ENCODE measurements at regions not wholly inside any gene's neighbourhood (a gene's known extent, or its start where the extent isn't known, plus 50 kb on each side); places are given as distances from the start of the nearest gene placed in this dataset.

DNA sequence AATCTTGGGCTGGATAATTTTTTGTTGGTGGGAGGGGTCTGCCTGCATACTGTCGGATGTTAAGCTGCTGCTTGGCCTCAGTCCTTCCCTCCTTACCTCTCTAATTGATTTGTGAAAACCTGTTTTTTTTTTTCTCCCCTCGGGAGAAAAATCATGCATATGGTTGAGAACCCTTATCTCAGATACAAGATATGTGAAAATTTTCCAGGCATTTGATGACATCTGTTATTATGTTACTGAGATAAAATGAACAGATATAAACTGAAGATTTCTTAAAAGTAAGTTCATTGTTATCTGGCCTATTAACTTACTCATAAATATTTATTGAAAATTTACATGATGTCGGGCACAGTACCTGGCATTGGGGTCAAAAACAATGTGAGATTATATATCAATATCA lies 1375.7 kb downstream of the PCDH9 start:
- no peak overlapping the region for H3K4me3 ChIP-seq (ENCODE audit: low read length)
- H3K9me3 ChIP-seq (ENCODE audit: control insufficient read depth, low read depth, low read length) = no peaks in the 10 kb centered on the region
- H3K4me1 ChIP-seq (ENCODE audit: control insufficient read depth, low read depth, low read length) = no peaks in the 10 kb centered on the region
- no peak overlapping the region for H3K27ac ChIP-seq (ENCODE audit: low read length)
- H3K9ac ChIP-seq (ENCODE audit: low read length) = no peak overlapping the region
- H3K27me3 ChIP-seq (ENCODE audit: control insufficient read depth, insufficient read depth, low read length) = no peaks in the 10 kb centered on the region
- no peaks in the 10 kb centered on the region for H3K36me3 ChIP-seq (ENCODE audit: control insufficient read depth, low read depth, low read length)

DNA sequence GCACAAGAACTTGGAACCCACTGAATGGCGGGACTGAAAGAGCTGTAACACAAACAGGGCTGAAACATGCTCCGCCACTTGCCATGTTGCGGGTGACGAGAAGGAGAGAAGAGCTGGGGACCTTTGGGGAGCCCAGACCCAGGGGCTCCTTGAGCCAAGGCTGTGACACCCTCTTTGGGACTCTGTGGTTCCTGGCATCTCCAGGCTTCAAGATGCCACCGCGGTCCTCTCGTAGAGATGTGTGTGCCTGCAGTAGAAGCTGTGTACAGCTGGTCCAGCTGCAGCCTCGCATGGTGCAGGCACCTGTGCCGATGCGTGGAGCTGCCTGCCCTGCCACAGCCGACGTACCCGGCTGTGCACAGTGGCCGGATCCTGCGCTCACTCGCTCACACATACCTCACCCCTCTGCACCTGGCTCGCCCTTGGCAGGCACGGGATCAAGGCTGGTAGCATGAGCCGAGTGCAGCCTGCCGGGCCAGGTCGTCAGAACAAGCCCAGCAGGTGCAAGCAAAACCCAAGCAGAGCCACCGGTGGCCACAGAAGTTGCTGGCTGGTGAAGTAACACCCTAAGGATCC lies 1385.8 kb downstream of the PCDH9 start:
- Histone ChIP-seq H3K9me3 (ENCODE audit: control insufficient read depth, low read depth, low read length) (no peaks in the 10 kb centered on the region), H3K4me1 (ENCODE audit: control insufficient read depth, low read depth, low read length) (no peaks in the 10 kb centered on the region), H3K4me3 (ENCODE audit: low read length) (no peak overlapping the region), H3K27me3 (ENCODE audit: control insufficient read depth, insufficient read depth, low read length) (no peaks in the 10 kb centered on the region), H3K9ac (ENCODE audit: low read length) (no peak overlapping the region), H3K27ac (ENCODE audit: low read length) (no peak overlapping the region), H3K36me3 (ENCODE audit: control insufficient read depth, low read depth, low read length) (no peaks in the 10 kb centered on the region)

DNA sequence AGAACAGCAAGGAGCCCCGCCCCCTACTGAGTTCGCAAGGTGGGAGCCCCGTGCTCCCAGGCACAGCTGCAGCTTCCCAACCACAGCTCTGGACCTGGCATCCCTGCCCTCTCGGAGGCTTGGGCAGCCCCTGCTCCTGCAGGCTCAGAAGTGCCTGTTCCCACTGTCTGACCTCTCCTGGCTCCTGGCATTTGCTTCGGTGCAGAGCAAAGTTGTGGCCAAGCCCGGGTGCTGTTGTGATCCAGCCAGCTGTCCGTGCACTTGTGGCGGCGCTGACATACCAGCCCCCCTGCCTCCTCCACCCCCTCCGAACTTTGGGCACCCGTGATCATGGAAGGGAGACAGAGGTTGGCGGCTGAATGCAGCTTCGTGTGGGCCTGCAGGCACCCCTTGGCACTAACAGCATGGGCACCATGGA lies 1386.8 kb downstream of the PCDH9 start:
- no peak overlapping the region for H3K9ac ChIP-seq (ENCODE audit: low read length)
- H3K27me3 ChIP-seq (ENCODE audit: control insufficient read depth, insufficient read depth, low read length) = no peaks in the 10 kb centered on the region
- no peaks in the 10 kb centered on the region for H3K36me3 ChIP-seq (ENCODE audit: control insufficient read depth, low read depth, low read length)
- H3K4me1 ChIP-seq (ENCODE audit: control insufficient read depth, low read depth, low read length) = no peaks in the 10 kb centered on the region
- H3K4me3 ChIP-seq (ENCODE audit: low read length) = no peak overlapping the region
- no peaks in the 10 kb centered on the region for H3K9me3 ChIP-seq (ENCODE audit: control insufficient read depth, low read depth, low read length)
- no peak overlapping the region for H3K27ac ChIP-seq (ENCODE audit: low read length)

GRCh38 chr13:65841156-65841555 lies 1389.0 kb downstream of the PCDH9 start:
- no peak overlapping the region for H3K4me3 ChIP-seq (ENCODE audit: low read length)
- no peaks in the 10 kb centered on the region for H3K27me3 ChIP-seq (ENCODE audit: control insufficient read depth, insufficient read depth, low read length)
- no peak overlapping the region for H3K27ac ChIP-seq (ENCODE audit: low read length)
- H3K9me3 ChIP-seq (ENCODE audit: control insufficient read depth, low read depth, low read length) = no peaks in the 10 kb centered on the region
- H3K36me3 ChIP-seq (ENCODE audit: control insufficient read depth, low read depth, low read length) = no peaks in the 10 kb centered on the region
- H3K9ac ChIP-seq (ENCODE audit: low read length) = no peak overlapping the region
- no peaks in the 10 kb centered on the region for H3K4me1 ChIP-seq (ENCODE audit: control insufficient read depth, low read depth, low read length)

DNA sequence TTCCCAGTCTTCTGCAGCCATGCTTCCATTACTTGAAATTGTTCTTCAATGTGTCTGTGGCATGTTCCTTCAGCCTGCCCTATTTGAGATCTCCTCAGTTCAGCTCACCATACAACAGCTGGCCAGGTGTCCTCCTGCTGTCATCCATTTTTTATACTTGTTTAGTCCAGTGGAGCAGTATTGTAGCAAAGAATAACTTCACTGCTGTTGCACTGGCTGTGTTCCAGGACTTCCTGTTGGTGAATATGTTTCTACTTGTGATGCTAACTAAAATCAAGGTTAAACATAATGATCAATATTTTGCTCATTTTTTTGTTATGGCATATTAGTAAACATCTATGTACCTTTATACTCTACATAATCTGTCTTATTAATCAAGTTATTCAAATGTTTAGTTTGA lies 1394.1 kb downstream of the PCDH9 start:
- H3K27ac ChIP-seq (ENCODE audit: low read length) = no peak overlapping the region
- no peak overlapping the region for H3K9ac ChIP-seq (ENCODE audit: low read length)
- no peaks in the 10 kb centered on the region for H3K4me1 ChIP-seq (ENCODE audit: control insufficient read depth, low read depth, low read length)
- no peak overlapping the region for H3K4me3 ChIP-seq (ENCODE audit: low read length)
- H3K36me3 ChIP-seq (ENCODE audit: control insufficient read depth, low read depth, low read length) = no peaks in the 10 kb centered on the region
- no peaks in the 10 kb centered on the region for H3K9me3 ChIP-seq (ENCODE audit: control insufficient read depth, low read depth, low read length)
- no peaks in the 10 kb centered on the region for H3K27me3 ChIP-seq (ENCODE audit: control insufficient read depth, insufficient read depth, low read length)

DNA sequence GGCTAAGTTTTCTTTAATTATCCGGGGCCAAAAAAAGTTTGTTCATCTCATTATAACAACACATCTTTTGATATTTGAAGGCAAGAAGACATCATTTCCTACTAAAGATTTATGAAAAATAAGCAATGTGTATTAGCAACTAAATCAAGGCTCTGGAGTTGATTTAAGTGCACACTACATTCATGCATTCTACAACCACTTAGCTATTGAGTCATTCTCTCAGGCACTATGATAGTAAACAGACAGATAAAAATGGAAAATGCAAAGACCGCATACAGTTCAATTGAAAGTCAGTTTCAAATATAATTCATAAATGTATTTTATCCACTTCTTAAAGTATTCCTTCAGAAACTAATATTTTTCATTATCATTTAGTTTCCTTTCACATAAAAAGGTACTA lies 1395.2 kb downstream of the PCDH9 start:
- Histone ChIP-seq H3K4me3 (ENCODE audit: low read length) (no peak overlapping the region), H3K27ac (ENCODE audit: low read length) (no peak overlapping the region), H3K36me3 (ENCODE audit: control insufficient read depth, low read depth, low read length) (no peaks in the 10 kb centered on the region), H3K9ac (ENCODE audit: low read length) (no peak overlapping the region), H3K4me1 (ENCODE audit: control insufficient read depth, low read depth, low read length) (no peaks in the 10 kb centered on the region), H3K27me3 (ENCODE audit: control insufficient read depth, insufficient read depth, low read length) (no peaks in the 10 kb centered on the region), H3K9me3 (ENCODE audit: control insufficient read depth, low read depth, low read length) (no peaks in the 10 kb centered on the region)

- H3K4me3 ChIP-seq (ENCODE audit: low read length) = no peak overlapping the region
- no peak overlapping the region for H3K9ac ChIP-seq (ENCODE audit: low read length)
- H3K27me3 ChIP-seq (ENCODE audit: control insufficient read depth, insufficient read depth, low read length) = no peaks in the 10 kb centered on the region
- no peaks in the 10 kb centered on the region for H3K4me1 ChIP-seq (ENCODE audit: control insufficient read depth, low read depth, low read length)
- no peaks in the 10 kb centered on the region for H3K36me3 ChIP-seq (ENCODE audit: control insufficient read depth, low read depth, low read length)
- no peaks in the 10 kb centered on the region for H3K9me3 ChIP-seq (ENCODE audit: control insufficient read depth, low read depth, low read length)
- no peak overlapping the region for H3K27ac ChIP-seq (ENCODE audit: low read length)
Measured at GRCh38 chr13:65830411-65831205, 1399.5 kb downstream of the PCDH9 start.

DNA sequence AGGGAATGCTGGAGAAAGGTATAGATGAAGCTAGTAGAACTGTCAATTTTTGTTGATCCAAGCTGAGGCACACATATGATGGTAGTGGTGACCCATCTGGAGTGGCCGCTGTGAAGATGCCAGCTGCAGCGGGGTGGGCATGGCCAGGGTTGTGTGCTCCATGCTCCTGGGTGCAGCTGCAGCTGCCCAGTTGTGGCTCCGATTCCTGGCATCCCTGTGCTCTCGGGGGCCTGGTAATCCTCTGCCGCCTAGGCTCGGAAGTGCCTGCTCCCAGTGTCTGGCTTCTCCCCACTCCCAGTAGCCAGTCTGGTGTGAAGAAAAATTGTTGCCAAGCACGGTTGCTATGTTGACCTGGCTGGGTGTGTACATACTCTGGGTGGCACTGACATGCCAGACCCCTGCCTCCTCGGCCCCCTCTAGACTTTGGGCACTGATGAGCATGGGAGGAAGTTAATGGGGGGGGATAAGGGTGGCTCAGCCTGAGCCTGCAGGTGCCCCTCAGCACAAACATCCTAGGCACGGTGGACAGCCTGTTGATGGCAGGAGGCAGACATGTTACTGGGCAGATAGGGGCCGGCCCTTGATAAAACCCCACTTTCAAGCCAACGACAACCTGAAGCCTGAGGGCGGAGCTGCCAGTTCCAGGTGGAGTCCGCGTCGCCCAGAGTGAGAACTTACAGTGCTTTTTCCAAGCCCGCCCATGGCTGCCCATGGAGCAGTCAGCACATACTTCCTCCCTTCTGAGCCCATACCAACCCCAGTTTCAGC lies 1400.7 kb downstream of the PCDH9 start:
- Histone ChIP-seq H3K9me3 (ENCODE audit: control insufficient read depth, low read depth, low read length) (no peaks in the 10 kb centered on the region), H3K36me3 (ENCODE audit: control insufficient read depth, low read depth, low read length) (no peaks in the 10 kb centered on the region), H3K9ac (ENCODE audit: low read length) (no peak overlapping the region), H3K27ac (ENCODE audit: low read length) (no peak overlapping the region), H3K4me3 (ENCODE audit: low read length) (no peak overlapping the region), H3K27me3 (ENCODE audit: control insufficient read depth, insufficient read depth, low read length) (no peaks in the 10 kb centered on the region), H3K4me1 (ENCODE audit: control insufficient read depth, low read depth, low read length) (no peaks in the 10 kb centered on the region)

- Histone ChIP-seq H3K4me1 (ENCODE audit: control insufficient read depth, low read depth, low read length) (no peaks in the 10 kb centered on the region), H3K27ac (ENCODE audit: low read length) (no peak overlapping the region), H3K27me3 (ENCODE audit: control insufficient read depth, insufficient read depth, low read length) (no peaks in the 10 kb centered on the region), H3K4me3 (ENCODE audit: low read length) (no peak overlapping the region), H3K36me3 (ENCODE audit: control insufficient read depth, low read depth, low read length) (no peaks in the 10 kb centered on the region), H3K9me3 (ENCODE audit: control insufficient read depth, low read depth, low read length) (no peaks in the 10 kb centered on the region), H3K9ac (ENCODE audit: low read length) (no peak overlapping the region)
Measured at GRCh38 chr13:65826657-65827056, 1403.5 kb downstream of the PCDH9 start.

GRCh38 chr13:65825039-65825438 lies 1405.1 kb downstream of the PCDH9 start:
- H3K36me3 ChIP-seq (ENCODE audit: control insufficient read depth, low read depth, low read length) = no peaks in the 10 kb centered on the region

GRCh38 chr13:65808061-65808460 lies 1422.1 kb downstream of the PCDH9 start:
- Histone ChIP-seq H3K27ac (ENCODE audit: low read length) (no peak overlapping the region), H3K27me3 (ENCODE audit: control insufficient read depth, insufficient read depth, low read length) (no peaks in the 10 kb centered on the region), H3K4me3 (ENCODE audit: low read length) (no peak overlapping the region), H3K9me3 (ENCODE audit: control insufficient read depth, low read depth, low read length) (no peaks in the 10 kb centered on the region), H3K9ac (ENCODE audit: low read length) (no peak overlapping the region), H3K36me3 (ENCODE audit: control insufficient read depth, low read depth, low read length) (no peaks in the 10 kb centered on the region), H3K4me1 (ENCODE audit: control insufficient read depth, low read depth, low read length) (no peaks in the 10 kb centered on the region)

More at GRCh38 chr13:65825039-65825438, 1405.1 kb downstream of the PCDH9 start:
- Histone ChIP-seq H3K27ac (ENCODE audit: low read length) (no peak overlapping the region), H3K9me3 (ENCODE audit: control insufficient read depth, low read depth, low read length) (no peaks in the 10 kb centered on the region), H3K4me3 (ENCODE audit: low read length) (no peak overlapping the region), H3K27me3 (ENCODE audit: control insufficient read depth, insufficient read depth, low read length) (no peaks in the 10 kb centered on the region), H3K4me1 (ENCODE audit: control insufficient read depth, low read depth, low read length) (no peaks in the 10 kb centered on the region), H3K9ac (ENCODE audit: low read length) (no peak overlapping the region)
